ENCODE measurements at regions not wholly inside any gene's neighbourhood (a gene's known extent, or its start where the extent isn't known, plus 50 kb on each side); places are given as distances from the start of the nearest gene placed in this dataset.

- no peak for TF ChIP-seq CTCF (IDR thresholded peaks at IDR 0.05)
- TF ChIP-seq POLR2A (IDR thresholded peaks at IDR 0.05) = no peak
- TF ChIP-seq EP300 (IDR thresholded peaks at IDR 0.05) = no peak
Measured at GRCh38 chr4:66564901-66565651, 894.8 kb upstream of the EPHA5 start.

Data from ovary (tissue), 3 donors.